Esophagus squamous epithelium (tissue), 4 donors: ENCODE measurements at regions not wholly inside any gene's neighbourhood (a gene's known extent, or its start where the extent isn't known, plus 50 kb on each side); places are given as distances from the start of the nearest gene placed in this dataset.

Source experiments
- CTCF ChIP-seq, 6 experiments: fragments of 450-650 bp in 4 of 6; fragments of 200-600 bp in 2 of 6; sonication (generic) in 2 of 6; IDR thresholded peaks; one replicate each; pipeline ENCODE4 v1.5.1; 2016 to 2019; ENCODE audit warnings: antibody characterized with exemption in 6 of 6, mild to moderate bottlenecking in 4 of 6, moderate library complexity in 4 of 6
- POLR2A ChIP-seq, 4 donors: fragments of 450-650 bp; IDR thresholded peaks; one replicate each; pipeline ENCODE4 v1.6.1; 2017; ENCODE audit warnings: antibody characterized with exemption in 4 of 4, mild to moderate bottlenecking in 4 of 4, moderate library complexity in 3 of 4

GRCh38 chr2:20523073-20523798, 76.4 kb downstream of the RHOB start:
- no peak for TF ChIP-seq CTCF (IDR thresholded peaks at IDR 0.05)
- no peak for TF ChIP-seq POLR2A (IDR thresholded peaks at IDR 0.05)
